GM19455 (cell line): ENCODE measurements at regions not wholly inside any gene's neighbourhood (a gene's known extent, or its start where the extent isn't known, plus 50 kb on each side); places are given as distances from the start of the nearest gene placed in this dataset.

Experiments used
- ATAC-seq: cut with Tn5 transposase; IDR thresholded peaks from one replicate; pipeline ENCODE4 v1.9.1; 2021; ENCODE audit not compliant: unreplicated experiment

DNA sequence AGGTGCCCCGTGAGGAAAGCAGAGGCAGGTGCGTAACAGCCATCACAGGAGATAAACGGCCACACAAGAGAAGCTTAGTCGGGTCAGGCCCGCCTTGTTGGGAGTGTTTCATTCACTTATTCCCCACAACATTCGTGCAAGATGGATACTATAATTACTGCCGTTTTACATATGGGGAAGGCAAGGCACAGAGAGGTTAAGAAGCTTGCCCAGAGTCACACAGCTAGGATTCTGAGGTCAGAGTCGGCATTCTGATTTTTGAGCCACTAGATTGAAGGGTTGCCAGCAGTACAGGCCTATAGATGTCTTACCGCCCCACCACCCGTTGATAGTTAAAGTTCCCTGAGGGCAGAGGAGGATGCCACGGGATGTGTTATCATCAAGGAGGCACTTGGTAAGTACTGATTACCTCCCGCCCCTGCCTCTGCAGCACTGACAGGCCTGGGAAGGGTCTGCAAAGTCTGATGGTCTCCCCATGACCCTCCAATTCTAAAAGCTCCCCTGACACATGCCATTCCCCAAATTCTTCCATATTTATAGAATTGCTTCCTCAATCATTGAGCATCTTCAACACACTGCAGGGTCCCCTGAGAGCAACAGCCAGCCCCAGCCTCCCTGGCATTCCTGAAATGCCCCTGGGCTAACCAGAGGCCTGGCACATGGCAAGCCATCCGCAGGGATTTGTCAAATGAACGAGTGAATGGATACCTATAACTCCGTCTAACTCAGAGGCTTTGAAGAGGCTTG is 74.7 kb upstream of the CLDN14 start:
- no peak for ATAC-seq

DNA sequence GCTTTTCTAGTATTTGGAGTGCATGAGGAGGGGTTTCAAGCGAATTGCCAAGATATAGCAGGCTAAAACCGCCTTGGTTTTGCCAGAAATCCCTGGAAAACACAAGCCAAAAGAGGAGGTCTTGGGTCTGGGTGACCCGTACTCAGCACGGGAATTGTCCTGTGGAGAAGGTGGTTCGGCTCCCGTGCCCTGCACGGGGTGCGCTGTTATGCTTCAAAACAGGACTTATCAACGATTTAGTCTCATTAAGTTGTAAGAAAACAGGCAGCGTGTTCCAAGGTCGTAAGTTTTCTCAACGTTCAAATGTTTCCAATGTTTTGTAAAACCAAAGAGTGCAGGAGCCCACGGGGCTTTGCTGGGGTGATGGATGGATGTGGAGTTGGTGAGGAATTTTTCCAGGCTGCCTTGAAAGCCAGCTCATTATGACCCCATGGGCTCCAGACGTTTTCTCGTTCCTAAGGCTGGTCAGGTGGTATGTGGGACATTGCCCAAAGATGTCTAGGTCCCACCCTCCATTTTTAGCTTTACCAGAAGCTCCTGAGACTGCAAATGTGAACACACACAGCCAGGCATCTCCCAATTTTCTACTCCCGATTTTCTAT is 75.4 kb upstream of the CLDN14 start:
- no peak for ATAC-seq

DNA sequence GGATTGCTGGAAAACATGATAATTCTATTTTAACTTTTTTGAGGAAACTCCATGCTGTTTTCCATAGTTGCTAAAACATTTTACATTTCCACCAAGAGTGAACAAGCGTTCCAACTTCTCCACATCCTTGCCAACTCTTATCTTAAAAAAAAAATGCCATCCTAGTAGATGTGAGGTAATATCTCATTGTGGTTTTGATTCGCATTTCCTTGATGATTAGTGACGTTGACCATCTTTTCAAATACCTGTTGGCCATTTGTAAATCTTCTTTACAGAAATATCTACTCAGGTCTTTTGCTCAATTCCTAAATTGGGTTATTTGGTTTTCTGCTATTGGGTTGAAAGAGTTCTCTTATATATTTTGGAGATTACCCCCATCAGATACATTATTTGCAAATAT is 77.4 kb upstream of the CLDN14 start:
- no peak for ATAC-seq

DNA sequence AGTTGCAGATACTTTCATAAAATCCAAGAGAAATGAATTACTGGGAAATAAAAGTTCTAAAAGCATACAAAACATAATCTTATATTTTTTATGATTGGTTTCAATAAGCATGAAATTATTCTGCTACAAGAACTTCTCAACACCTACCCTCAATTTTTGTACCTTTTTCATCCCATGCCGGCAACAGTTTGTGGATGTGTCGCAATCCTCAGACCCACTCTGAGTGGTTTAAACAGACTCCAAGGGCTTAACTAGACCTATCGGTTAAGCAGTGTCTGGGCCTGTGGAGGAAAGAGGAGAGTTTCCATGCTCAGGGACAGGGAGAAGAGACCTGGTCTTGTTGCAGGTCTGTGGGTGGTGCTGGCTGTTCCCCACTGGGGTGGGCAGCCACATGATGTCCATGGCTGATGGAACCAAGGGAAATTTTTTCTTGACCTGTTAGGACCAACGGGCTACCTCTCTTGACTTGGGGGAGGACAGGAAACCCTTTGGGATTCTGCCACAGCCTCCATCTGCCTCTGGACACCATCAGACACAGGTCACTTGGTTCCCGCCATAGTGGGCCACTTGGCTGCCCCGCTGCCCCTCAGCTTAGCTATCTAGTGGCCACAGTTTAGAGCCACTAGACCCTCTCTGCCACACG is 81.1 kb upstream of the CLDN14 start:
- ATAC-seq: no peak

DNA sequence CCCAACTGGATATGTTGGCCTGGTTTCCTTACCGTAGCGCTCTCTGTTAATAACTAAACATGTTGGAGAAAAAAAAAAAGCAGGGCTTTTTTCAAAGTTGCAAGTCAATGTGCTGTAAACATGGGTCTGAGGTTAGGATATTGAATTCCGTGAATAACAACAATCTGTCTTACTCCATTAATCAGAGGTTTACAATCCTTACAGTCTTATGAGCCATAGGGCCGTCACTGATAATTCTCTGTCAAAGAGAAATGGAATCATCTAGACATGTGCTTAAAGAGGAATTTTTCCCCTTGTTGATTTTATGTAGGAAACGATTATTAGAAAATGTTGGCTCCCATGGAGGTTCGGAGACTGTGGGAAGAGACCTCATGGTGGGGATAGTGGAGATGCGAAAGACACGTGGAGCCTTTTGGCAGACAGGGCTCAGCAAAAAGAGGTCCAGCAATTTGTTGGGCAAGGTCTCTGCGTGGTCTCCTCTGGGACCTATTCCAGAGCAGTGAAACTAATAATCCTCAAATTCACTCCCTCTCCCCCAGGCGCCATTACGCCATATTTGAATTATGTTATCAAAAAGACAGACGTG is 83.5 kb upstream of the CLDN14 start:
- ATAC-seq: no peak

DNA sequence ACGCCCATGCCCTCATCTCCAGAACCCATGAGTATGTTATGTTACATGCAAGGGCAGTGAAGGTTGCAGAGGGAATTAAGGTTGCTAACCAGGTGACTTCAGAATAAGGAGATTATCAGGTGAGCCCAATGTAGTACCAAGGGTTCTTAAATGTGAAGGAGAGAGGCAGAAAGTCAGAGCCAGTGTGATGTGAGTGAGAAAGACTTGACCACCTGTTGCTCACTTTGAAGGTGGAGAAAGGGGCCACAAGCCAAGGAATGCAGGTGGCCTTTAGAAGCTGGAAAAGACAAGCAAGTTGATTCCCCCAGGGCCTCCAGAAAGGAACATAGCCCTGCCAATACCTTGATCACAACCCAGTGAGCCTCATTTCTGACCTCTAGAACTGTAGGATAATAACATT is 84.7 kb upstream of the CLDN14 start:
- no peak for ATAC-seq

DNA sequence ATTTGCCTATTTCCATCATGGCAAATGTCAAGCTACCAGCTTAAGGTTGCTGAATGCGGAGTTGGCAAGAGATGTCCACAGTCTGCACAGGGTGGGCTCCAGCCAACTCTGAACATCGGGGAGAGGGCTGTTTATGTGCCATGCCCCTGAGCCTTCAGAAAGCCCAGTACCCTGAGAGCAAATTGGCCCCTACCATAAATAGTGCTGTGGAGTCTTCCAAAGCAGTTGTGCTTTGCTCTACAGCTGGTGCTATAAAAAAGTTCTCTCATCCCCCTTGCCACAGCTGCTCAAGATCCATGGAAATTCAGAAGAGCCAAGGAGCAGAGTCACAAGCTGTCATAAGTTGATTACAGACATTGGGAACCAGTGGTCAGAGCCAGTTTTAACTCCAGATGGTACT is 85.6 kb upstream of the CLDN14 start:
- ATAC-seq: no peak

DNA sequence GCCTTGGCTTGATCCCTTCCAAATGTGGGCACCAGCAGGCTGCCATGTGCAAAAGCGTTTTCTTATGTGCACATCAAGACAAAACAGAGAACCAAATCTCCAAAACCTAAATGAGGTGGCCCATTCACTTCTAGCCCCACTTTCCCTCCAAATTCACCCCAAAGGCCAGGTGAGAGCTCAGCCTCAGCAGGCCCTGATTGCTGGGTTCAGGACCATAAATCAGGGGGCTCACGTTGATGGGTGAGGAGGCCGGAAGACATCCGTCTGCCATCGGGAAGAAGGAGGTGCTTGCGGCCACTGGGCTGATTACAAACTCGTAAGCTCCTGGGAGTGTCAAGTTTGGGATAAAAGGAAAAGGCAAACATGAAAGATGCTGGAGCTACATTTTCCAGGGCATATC is 86.7 kb upstream of the CLDN14 start:
- ATAC-seq: no peak

DNA sequence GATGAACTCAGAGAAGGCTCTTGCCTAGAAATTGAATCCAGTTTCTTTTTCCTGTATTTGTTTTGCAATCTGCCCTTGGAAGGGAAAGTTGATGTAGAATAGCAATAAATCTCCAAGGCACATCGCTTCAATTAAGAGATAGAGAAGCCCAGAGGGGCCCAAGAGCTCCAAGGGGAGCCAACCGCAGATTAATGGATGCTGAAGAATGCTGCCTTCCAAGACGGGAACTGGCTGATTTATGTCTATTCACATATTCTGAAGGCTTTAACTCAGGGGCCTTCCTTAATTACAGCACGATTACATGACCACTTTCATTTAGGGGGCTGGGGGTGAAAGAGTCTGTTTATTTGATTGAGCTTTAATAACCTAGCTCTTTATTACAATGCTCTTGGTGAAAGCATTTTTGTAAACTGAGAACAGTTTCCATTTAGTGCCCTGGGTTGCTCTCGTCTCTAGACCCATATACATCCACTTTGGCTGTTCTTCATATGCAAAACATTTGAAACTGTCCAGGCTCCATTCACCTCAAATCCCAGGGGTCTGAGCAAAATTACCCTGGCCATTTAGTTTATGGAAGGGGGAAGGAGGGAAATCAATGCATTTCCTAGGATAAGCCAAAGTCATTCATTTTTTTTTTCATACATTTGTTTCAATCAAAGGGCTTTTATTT is 87.4 kb upstream of the CLDN14 start:
- ATAC-seq: no peak

DNA sequence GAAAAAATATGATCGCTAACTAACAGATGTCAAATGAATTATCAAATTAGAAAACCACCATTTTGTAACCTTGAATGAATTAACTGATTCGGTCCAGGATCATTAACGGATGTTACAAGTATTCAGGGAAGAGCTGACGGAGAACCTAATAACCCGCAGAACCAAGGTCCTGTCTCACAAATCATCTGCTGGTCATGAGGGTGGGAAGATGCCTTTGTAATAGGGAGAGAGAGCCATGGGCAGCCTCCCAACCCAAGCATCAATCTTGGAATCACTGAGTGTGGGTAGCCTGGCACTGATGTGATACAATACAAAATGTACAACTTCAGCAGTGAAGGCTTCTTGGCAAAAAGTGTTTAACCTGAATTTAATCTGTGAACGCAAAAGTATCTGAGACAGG is 89.6 kb upstream of the CLDN14 start:
- ATAC-seq: no peak

DNA sequence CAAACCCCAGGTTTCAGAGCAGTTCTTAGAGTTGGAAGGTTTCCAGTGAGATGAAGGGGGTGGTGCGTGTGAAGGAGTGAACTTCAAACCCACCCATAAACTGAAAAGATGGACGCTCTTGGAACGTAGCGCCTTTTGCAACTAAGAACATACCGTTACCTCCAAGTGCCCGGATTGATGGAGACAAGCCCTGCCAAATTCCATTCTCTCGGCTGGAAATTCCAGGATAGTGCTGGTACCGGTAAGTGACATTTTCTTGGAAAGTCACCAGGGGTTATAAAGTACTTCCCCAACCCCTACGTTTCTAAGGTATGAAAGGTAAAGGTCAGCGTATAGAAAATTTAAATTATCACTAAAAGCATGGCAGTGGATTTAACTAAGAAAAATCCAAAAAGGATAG is 91.6 kb upstream of the CLDN14 start:
- ATAC-seq: no peak

DNA sequence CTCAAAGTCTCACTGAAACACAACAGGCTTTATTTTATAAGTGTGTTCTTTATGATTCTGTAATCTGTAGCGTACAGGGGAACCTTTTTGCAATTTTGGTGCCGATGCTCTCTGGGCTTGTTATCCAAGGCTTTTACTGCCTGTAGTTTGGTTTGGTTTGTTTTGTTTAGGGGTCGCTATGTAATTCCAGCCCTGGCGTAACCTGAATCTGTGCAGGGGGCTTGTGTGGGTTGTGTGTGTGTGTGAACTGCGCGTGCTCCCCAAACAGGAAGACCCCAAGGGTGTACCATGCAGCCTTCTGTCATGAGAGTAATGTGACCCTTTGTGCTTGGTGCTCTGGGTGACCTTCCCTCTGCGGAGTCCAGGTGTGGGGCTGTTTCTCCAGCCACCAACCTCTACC is 92.1 kb upstream of the CLDN14 start:
- no peak for ATAC-seq

DNA sequence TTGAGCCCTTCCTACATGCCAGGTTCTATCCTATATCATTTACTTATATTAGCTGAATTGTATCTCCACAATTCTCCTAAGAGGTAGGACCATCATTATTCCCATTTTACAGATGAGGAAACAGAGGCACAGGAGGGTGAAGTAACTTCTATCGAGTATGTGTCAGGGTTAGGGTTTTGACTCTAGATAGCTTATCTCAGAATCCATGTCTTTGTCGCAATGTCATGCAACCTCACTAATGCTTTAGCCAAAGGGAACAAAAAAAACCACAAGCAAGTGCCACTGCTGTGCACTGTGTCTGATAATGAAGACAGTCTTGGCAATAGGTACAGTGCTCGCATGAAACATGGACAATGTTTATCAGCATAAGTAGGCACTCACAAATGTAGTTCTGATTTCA is 95.4 kb upstream of the CLDN14 start:
- no peak for ATAC-seq

DNA sequence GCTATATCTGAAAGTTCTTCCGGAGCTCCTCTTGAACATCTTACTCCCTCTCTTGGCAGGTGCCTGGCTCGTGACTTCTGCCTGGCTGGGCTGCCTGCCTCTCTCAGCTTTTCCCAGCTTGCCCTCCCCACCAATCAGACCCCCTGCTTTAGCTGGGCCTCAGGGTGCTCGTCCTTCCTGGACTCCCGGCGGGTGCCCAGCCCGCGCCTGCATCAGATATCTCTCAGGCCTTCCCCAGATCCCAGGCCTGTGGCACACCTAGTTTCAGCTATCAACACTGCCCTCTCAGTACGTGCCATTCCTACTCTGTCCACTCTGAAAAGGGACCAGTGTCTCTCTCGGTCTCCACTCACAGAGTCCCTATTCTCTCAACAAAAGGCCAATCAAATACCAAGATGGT is 96.5 kb upstream of the CLDN14 start:
- ATAC-seq: no peak

DNA sequence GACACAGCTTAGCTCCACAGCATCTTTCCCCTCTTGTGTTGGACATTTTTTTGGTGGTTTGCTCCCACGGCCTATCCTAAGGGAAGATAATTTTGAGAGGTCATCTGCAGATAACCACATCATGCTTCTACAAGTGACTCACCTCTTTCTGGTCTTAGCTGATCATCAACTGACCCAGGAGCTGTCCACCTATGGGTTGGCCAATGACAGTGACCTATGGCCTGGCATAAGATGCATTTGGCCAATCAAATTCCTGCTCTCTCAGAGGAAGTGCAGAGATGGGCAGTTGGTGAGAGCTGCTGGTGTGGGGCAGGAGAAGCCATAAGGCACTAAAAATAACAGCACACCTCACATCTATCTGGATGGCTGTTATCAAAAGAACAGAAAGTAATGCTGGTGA is 100.0 kb upstream of the CLDN14 start:
- ATAC-seq: no peak

DNA sequence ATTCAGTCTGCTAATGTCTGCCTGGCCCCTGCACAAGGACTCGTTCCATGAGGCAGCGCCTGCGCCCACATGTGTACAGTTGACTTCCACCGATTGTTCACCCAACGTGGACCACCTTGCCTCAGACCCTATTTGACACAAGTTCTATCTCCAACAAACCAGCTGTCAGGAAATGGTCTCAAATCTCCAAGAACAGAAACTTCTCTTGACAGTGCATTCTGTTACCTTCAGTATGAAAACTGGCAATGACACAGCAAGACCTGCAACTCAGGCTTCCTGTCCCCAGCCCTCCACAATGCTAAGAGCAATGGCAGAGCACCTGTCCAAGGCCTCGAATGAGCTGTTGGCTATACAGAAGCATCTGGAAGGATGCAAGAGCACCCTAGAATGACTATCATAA is 102.3 kb upstream of the CLDN14 start:
- no peak for ATAC-seq

DNA sequence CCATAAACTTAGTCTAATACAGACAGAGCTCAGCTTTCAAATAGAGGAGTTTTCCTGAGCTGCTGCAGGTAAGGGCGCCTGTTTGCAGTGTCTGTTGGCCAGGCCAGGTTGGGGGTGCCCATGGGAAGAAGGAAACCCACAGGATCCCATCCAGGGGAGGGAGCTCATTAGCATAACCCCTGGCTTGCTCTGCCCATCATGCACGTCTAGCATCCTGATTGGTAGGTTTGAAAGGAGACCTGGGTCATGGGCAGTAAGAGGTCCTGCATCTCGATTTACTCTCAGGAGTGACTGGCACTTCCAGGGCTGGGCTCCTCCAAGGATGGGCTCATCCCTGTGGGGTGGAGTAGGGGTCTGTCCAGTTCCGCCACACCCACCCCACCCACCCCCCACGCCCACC is 103.7 kb upstream of the CLDN14 start:
- no peak for ATAC-seq

DNA sequence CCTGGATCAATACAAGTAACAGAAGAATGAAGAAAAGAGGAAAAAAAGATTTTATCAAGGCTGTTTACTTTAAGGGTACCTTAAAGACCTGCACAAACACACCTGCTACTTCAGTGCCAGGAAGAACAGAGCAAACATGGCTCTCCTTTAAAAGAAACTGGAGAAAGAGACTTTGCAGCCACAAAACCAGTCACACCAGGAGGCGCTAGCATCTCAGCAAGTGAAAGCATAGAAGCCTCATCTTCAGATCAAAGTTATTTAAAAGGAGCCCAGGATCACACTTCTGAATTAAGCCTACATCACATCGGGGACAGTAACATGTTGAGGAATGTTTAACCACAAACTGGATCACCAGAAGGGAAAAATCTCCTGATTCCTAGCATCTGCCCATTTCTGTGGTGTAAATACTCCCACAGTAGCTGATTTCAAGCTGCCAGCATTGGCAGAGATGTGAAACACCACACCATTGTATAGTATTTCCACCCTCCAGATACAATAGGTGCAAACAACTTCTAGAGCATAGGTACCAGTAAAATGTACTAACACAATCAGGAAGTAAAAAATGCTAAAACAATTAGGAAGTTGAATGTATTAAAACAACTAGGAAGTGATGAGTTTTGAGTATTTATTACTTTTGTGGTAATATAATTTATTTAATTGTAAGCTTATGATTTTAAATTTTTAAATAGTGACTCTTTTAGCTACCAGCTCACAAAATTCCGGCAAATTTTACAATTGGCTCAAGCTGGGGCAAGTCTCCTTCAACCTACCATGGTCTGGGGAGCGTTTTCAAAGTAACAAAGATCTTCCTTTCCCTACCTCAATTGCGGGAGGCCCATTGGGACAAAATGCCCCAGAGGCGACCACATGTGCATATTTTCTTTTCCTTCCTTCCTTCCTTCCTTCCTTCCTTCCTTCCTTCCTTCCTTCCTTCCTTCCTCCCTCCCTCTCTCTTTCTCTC is 105.3 kb upstream of the CLDN14 start:
- no peak for ATAC-seq

DNA sequence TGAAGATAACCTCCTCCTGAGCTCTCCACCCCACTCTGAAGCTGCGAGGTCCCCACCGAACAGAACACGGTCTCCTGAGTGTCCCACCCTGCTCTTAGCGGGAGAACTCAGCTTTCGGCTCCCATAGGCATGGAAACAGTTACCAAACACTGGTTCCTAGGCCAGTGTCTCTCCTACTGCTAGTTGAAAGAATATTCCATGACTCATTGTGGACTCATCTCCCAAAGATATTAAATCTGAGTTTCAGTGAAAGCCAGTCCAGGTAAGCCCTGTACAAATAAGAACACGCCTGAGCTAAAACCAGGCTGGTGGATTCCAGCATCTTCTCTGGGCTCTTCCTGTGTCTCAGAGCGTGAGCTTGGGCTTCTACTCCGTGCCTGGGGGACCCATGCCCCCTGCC is 107.5 kb upstream of the CLDN14 start:
- ATAC-seq: no peak

DNA sequence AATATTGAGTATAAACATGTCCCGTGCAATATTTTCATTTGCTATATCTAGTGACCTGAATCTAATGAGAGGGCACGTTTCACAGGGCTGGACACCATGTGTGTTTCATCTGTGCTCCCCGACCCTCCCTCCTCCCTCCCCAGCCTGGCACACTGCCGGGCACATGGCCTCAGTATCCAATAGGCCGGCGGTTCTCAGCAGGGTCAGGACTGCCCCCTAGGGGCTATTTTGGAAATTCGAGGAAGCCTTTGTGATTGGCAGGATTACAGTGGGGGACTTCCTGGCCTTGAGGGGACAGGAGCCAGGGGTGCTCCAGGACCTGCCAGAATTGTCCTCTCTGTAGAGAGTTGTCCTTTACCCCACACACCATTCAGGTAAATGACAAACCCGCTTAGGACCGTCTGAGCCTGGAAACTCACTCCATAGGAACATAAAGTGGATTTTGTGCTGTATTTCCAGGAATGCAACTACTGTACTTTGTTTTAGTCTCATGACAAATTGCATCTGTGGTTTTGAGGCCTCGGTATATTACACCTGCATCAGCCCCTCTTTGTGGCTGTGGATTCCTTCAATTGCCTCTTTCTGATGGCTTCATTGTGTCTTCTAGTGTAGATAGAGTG is 109.5 kb upstream of the SIM2 start:
- ATAC-seq: no peak
